K562 (cell line): ENCODE measurements at regions not wholly inside any gene's neighbourhood (a gene's known extent, or its start where the extent isn't known, plus 50 kb on each side); places are given as distances from the start of the nearest gene placed in this dataset.

Source experiments
- CHD1 ChIP-seq: fragments of 200-600 bp; sonication (generic); IDR thresholded peaks from one replicate; pipeline ENCODE4 v1.6.1; 2012; ENCODE audit warnings: mild to moderate bottlenecking, moderate library complexity, low read length, inconsistent platforms
- CTCF ChIP-seq, 3 experiments: IDR thresholded peaks in 2 of 3; conservative IDR thresholded peaks in 1 of 3; 2 replicates each; pipeline ENCODE4 v1.5.1; 2011 to 2012; ENCODE audit warnings: low read length in 3 of 3, mild to moderate bottlenecking in 3 of 3, control low read depth in 2 of 3, improper control_type of control experiment in 1 of 3, inconsistent platforms in 1 of 3, low read depth in 1 of 3, mixed read lengths in 1 of 3, moderate library complexity in 1 of 3; ENCODE audit not compliant: insufficient read depth in 2 of 3
- EZH2 ChIP-seq: IDR thresholded peaks from 2 replicates; pipeline ENCODE4 v1.6.1; 2012; ENCODE audit warnings: low read depth, mild to moderate bottlenecking, inconsistent platforms, low read length, borderline replicate concordance
- HNRNPLL ChIP-seq: fragments of 200-400 bp; formaldehyde crosslinking; IDR thresholded peaks from 2 replicates; pipeline ENCODE4 v1.6.1; 2017; ENCODE audit warnings: low read length, low read depth, mild to moderate bottlenecking; ENCODE audit not compliant: poor library complexity, severe bottlenecking
- NR4A1 ChIP-seq, 2 experiments: fragments of 250-450 bp in 1 of 2; fragments of 450-650 bp in 1 of 2; sonication (Bioruptor Pico) in 1 of 2; IDR thresholded peaks; 2 replicates each; pipeline versions ENCODE4 v1.4.0 to v1.6.1; 2016 to 2020; ENCODE audit warnings: mild to moderate bottlenecking in 2 of 2, missing compliant biosample characterization in 1 of 2, missing genetic modification characterization in 1 of 2, moderate library complexity in 1 of 2
- PREB ChIP-seq: sonication (generic); formaldehyde crosslinking; IDR thresholded peaks from 2 replicates; pipeline ENCODE4 v1.8.1; 2023; ENCODE audit warnings: mild to moderate bottlenecking, missing genetic modification reagents
- SIN3B ChIP-seq: fragments of 450-650 bp; IDR thresholded peaks from 2 replicates; pipeline ENCODE4 v1.6.1; 2017; ENCODE audit warnings: low read depth, mild to moderate bottlenecking, moderate library complexity
- ZNF830 ChIP-seq: fragments of 250-450 bp; sonication (Bioruptor Pico); IDR thresholded peaks from 2 replicates; pipeline ENCODE4 v1.5.0; 2021; ENCODE audit warnings: mild to moderate bottlenecking
- TF ChIP-seq, protein P1 (sequence below): fragments of 450-650 bp; IDR thresholded peaks from 2 replicates; pipeline ENCODE4 v1.6.1; 2017; ENCODE audit warnings: mild to moderate bottlenecking, moderate library complexity
- TF ChIP-seq, protein P2 (sequence below): sonication (generic); formaldehyde crosslinking; IDR thresholded peaks from 2 replicates; pipeline ENCODE4 v1.5.0; 2020; ENCODE audit warnings: missing genetic modification reagents

DNA sequence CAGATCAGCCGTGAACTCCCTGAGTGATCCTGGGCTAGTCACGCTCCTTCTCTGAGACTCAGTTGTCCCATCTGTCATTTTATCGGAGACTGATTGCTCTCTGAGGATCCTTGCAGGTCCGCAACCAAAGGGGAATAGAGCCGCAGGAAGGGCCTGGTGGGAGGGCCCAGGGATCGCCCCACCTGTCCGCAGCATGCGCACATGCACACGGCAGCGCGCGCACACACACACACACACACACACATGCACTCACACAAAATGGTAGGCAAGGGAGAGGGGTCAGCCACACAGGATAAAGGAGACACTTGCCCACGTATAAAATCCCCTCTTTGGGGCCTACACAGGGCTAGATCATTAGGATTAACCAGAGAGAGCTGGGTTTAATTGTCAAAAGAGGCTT is 95.6 kb upstream of the FOXP4 start:
- TF ChIP-seq CHD1 (no peak), ZNF830 (CRISPR knock-in tag) (no peak), HNRNPLL (no peak), NR4A1 (CRISPR knock-in tag; IDR thresholded peaks at IDR 0.05) (no peak), NR4A1 (tag; IDR thresholded peaks at IDR 0.05) (no peak), SIN3B (no peak), EZH2 (no peak), PREB (no peak), CTCF (IDR thresholded peaks at IDR 0.05 in 2 of 3, conservative IDR thresholded peaks at IDR 0.05 in 1 of 3; ENCODE audit: insufficient read depth in 2 of 3, low read depth in 1 of 3, low read length in 3 of 3) (no peak)
- TF ChIP-seq, protein P1, sequence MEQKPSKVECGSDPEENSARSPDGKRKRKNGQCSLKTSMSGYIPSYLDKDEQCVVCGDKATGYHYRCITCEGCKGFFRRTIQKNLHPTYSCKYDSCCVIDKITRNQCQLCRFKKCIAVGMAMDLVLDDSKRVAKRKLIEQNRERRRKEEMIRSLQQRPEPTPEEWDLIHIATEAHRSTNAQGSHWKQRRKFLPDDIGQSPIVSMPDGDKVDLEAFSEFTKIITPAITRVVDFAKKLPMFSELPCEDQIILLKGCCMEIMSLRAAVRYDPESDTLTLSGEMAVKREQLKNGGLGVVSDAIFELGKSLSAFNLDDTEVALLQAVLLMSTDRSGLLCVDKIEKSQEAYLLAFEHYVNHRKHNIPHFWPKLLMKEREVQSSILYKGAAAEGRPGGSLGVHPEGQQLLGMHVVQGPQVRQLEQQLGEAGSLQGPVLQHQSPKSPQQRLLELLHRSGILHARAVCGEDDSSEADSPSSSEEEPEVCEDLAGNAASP = no peak
- TF ChIP-seq, protein P2, sequence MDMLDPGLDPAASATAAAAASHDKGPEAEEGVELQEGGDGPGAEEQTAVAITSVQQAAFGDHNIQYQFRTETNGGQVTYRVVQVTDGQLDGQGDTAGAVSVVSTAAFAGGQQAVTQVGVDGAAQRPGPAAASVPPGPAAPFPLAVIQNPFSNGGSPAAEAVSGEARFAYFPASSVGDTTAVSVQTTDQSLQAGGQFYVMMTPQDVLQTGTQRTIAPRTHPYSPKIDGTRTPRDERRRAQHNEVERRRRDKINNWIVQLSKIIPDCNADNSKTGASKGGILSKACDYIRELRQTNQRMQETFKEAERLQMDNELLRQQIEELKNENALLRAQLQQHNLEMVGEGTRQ (CRISPR knock-in tag) = no peak
